ENCODE measurements at regions not wholly inside any gene's neighbourhood (a gene's known extent, or its start where the extent isn't known, plus 50 kb on each side); places are given as distances from the start of the nearest gene placed in this dataset.

GRCh38 chr5:105783811-105784210, 1886.9 kb downstream of the EFNA5 start:
- TF ChIP-seq POLR2A (IDR thresholded peaks at IDR 0.05) = no peak
- TF ChIP-seq CTCF (IDR thresholded peaks at IDR 0.05) = no peak

All from right lobe of liver (tissue), 4 donors.